ENCODE measurements at regions not wholly inside any gene's neighbourhood (a gene's known extent, or its start where the extent isn't known, plus 50 kb on each side); places are given as distances from the start of the nearest gene placed in this dataset.

GRCh38 chr3:1848935-1849334 is 249.7 kb upstream of the CNTN4 start:
- no peaks in the 10 kb centered on the region for H3K27me3 ChIP-seq (ENCODE audit: control insufficient read depth, low read length)
- H3K9me3 ChIP-seq (ENCODE audit: control insufficient read depth, insufficient read depth, low read length) = no peaks in the 10 kb centered on the region
- no peaks in the 10 kb centered on the region for H3K79me2 ChIP-seq (ENCODE audit: control insufficient read depth, low read length)
- no peaks in the 10 kb centered on the region for H4K20me1 ChIP-seq (ENCODE audit: control insufficient read depth, insufficient read depth, low read depth, low read length)
- no peak overlapping the region for H3K4me3 ChIP-seq (ENCODE audit: low read length)
- H3K27ac ChIP-seq (ENCODE audit: low read depth, low read length) = no peak overlapping the region
- TF ChIP-seq EZH2phosphoT487 (IDR thresholded peaks at IDR 0.05; ENCODE audit: borderline replicate concordance, low read length) = no peak
- TF ChIP-seq, protein P1, sequence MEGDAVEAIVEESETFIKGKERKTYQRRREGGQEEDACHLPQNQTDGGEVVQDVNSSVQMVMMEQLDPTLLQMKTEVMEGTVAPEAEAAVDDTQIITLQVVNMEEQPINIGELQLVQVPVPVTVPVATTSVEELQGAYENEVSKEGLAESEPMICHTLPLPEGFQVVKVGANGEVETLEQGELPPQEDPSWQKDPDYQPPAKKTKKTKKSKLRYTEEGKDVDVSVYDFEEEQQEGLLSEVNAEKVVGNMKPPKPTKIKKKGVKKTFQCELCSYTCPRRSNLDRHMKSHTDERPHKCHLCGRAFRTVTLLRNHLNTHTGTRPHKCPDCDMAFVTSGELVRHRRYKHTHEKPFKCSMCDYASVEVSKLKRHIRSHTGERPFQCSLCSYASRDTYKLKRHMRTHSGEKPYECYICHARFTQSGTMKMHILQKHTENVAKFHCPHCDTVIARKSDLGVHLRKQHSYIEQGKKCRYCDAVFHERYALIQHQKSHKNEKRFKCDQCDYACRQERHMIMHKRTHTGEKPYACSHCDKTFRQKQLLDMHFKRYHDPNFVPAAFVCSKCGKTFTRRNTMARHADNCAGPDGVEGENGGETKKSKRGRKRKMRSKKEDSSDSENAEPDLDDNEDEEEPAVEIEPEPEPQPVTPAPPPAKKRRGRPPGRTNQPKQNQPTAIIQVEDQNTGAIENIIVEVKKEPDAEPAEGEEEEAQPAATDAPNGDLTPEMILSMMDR (IDR thresholded peaks at IDR 0.05; ENCODE audit: low read depth, low read length, poor library complexity, severe bottlenecking) = no peak
- no peaks in the 10 kb centered on the region for H3K4me1 ChIP-seq (ENCODE audit: control insufficient read depth, low read length)
- H3K4me2 ChIP-seq (ENCODE audit: low read length) = no peak overlapping the region
- H3F3A ChIP-seq (ENCODE audit: control insufficient read depth, insufficient read depth) = no peaks in the 10 kb centered on the region
- H3K36me3 ChIP-seq (ENCODE audit: control insufficient read depth, low read length) = no peaks in the 10 kb centered on the region
- H3K9me2 ChIP-seq (replicated peaks; ENCODE audit: control insufficient read depth, low read length) = no peaks in the 10 kb centered on the region

DNA sequence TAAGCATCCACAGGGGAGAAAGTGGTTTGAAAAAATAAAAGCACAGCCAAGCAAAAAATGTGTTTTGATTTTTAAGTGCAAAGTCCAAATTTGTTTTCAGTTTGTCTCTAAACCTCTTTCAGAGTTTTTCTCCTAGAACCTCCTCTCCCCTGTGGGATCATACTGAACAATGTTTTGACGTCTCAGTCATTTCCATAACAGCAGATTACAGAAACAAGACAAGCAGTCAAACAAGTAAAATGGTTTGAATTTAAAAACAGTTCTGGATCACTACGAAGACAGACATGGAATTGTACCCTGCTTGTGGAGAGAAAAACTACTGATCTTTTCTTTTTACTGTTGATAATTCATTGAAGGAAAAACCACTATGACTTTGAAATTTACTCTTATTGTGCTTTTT is 245.7 kb upstream of the CNTN4 start:
- H3K9me3 ChIP-seq (ENCODE audit: control insufficient read depth, insufficient read depth, low read length) = no peaks in the 10 kb centered on the region
- TF ChIP-seq, protein P1 (IDR thresholded peaks at IDR 0.05; ENCODE audit: low read depth, low read length, poor library complexity, severe bottlenecking) = no peak
- TF ChIP-seq EZH2phosphoT487 (IDR thresholded peaks at IDR 0.05; ENCODE audit: borderline replicate concordance, low read length) = no peak
- H3K4me1 ChIP-seq (ENCODE audit: control insufficient read depth, low read length) = no peaks in the 10 kb centered on the region

GRCh38 chr3:1855841-1856240 is 242.8 kb upstream of the CNTN4 start:
- Histone ChIP-seq H3K27ac (ENCODE audit: low read depth, low read length) (no peak overlapping the region), H3K9me3 (ENCODE audit: control insufficient read depth, insufficient read depth, low read length) (no peaks in the 10 kb centered on the region), H3K36me3 (ENCODE audit: control insufficient read depth, low read length) (no peaks in the 10 kb centered on the region), H3K79me2 (ENCODE audit: control insufficient read depth, low read length) (no peaks in the 10 kb centered on the region), H3F3A (ENCODE audit: control insufficient read depth, insufficient read depth) (no peaks in the 10 kb centered on the region), H3K9me2 (replicated peaks; ENCODE audit: control insufficient read depth, low read length) (no peaks in the 10 kb centered on the region), H3K4me3 (ENCODE audit: low read length) (no peak overlapping the region), H3K4me2 (ENCODE audit: low read length) (no peak overlapping the region), H3K27me3 (ENCODE audit: control insufficient read depth, low read length) (no peaks in the 10 kb centered on the region), H4K20me1 (ENCODE audit: control insufficient read depth, insufficient read depth, low read depth, low read length) (no peaks in the 10 kb centered on the region), H3K4me1 (ENCODE audit: control insufficient read depth, low read length) (no peaks in the 10 kb centered on the region)
- TF ChIP-seq, protein P1 (IDR thresholded peaks at IDR 0.05; ENCODE audit: low read depth, low read length, poor library complexity, severe bottlenecking) = no peak
- TF ChIP-seq EZH2phosphoT487 (IDR thresholded peaks at IDR 0.05; ENCODE audit: borderline replicate concordance, low read length) = no peak

More for the DNA sequence above, 245.7 kb upstream of the CNTN4 start:
- Histone ChIP-seq H3K4me3 (ENCODE audit: low read length) (no peak overlapping the region), H3K9me2 (replicated peaks; ENCODE audit: control insufficient read depth, low read length) (no peaks in the 10 kb centered on the region), H3K27me3 (ENCODE audit: control insufficient read depth, low read length) (no peaks in the 10 kb centered on the region), H3K79me2 (ENCODE audit: control insufficient read depth, low read length) (no peaks in the 10 kb centered on the region), H3K4me2 (ENCODE audit: low read length) (no peak overlapping the region), H3K36me3 (ENCODE audit: control insufficient read depth, low read length) (no peaks in the 10 kb centered on the region), H3F3A (ENCODE audit: control insufficient read depth, insufficient read depth) (no peaks in the 10 kb centered on the region), H3K27ac (ENCODE audit: low read depth, low read length) (no peak overlapping the region), H4K20me1 (ENCODE audit: control insufficient read depth, insufficient read depth, low read depth, low read length) (no peaks in the 10 kb centered on the region)

GRCh38 chr3:1870738-1871137 is 227.9 kb upstream of the CNTN4 start:
- H3K27ac ChIP-seq (ENCODE audit: low read depth, low read length) = no peak overlapping the region
- no peak for TF ChIP-seq EZH2phosphoT487 (IDR thresholded peaks at IDR 0.05; ENCODE audit: borderline replicate concordance, low read length)
- TF ChIP-seq, protein P1 (IDR thresholded peaks at IDR 0.05; ENCODE audit: low read depth, low read length, poor library complexity, severe bottlenecking) = no peak
- H3K9me3 ChIP-seq (ENCODE audit: control insufficient read depth, insufficient read depth, low read length) = no peaks in the 10 kb centered on the region
- H3K27me3 ChIP-seq (ENCODE audit: control insufficient read depth, low read length) = no peaks in the 10 kb centered on the region
- no peaks in the 10 kb centered on the region for H3K4me1 ChIP-seq (ENCODE audit: control insufficient read depth, low read length)
- H4K20me1 ChIP-seq (ENCODE audit: control insufficient read depth, insufficient read depth, low read depth, low read length) = no peaks in the 10 kb centered on the region
- H3K79me2 ChIP-seq (ENCODE audit: control insufficient read depth, low read length) = no peaks in the 10 kb centered on the region
- H3K36me3 ChIP-seq (ENCODE audit: control insufficient read depth, low read length) = no peaks in the 10 kb centered on the region
- H3F3A ChIP-seq (ENCODE audit: control insufficient read depth, insufficient read depth) = no peaks in the 10 kb centered on the region
- no peak overlapping the region for H3K4me2 ChIP-seq (ENCODE audit: low read length)
- no peaks in the 10 kb centered on the region for H3K9me2 ChIP-seq (replicated peaks; ENCODE audit: control insufficient read depth, low read length)
- H3K4me3 ChIP-seq (ENCODE audit: low read length) = no peak overlapping the region
